ENCODE measurements at regions not wholly inside any gene's neighbourhood (a gene's known extent, or its start where the extent isn't known, plus 50 kb on each side); places are given as distances from the start of the nearest gene placed in this dataset.

- H4K8ac ChIP-seq (ENCODE audit: low read length), result no peak overlapping the region
- H3K4me1 ChIP-seq (ENCODE audit: control insufficient read depth, insufficient read depth, low read depth, low read length), result no peaks in the 10 kb centered on the region
- no peak for DNase-seq
- no peak overlapping the region for H2BK120ac ChIP-seq (ENCODE audit: low read depth, low read length)
- H3K27ac ChIP-seq (ENCODE audit: low read length, poor library complexity, severe bottlenecking), result no peak overlapping the region
- H3K14ac ChIP-seq (ENCODE audit: low read length in 2 of 2), result no peak overlapping the region
- no peaks in the 10 kb centered on the region for H3K9me3 ChIP-seq (ENCODE audit: control insufficient read depth, low read length)
- no peaks in the 10 kb centered on the region for H3K36me3 ChIP-seq (ENCODE audit: control insufficient read depth in 1 of 2, insufficient read depth in 2 of 2, low read depth in 1 of 2, low read length in 2 of 2)
- H4K91ac ChIP-seq (ENCODE audit: low read length), result no peak overlapping the region
- H3K79me1 ChIP-seq (replicated peaks; ENCODE audit: low read length, poor library complexity, severe bottlenecking), result no peaks in the 10 kb centered on the region
- no peak overlapping the region for H2AFZ ChIP-seq (ENCODE audit: low read depth, low read length)
- WGBS, result 100% methylated on average over 1 of the region's 1 CpG
- no peak overlapping the region for H3K18ac ChIP-seq (ENCODE audit: low read depth in 1 of 2, low read length in 2 of 2)
- H3K9ac ChIP-seq (ENCODE audit: low read length), result no peak overlapping the region
- no peak overlapping the region for H2AK5ac ChIP-seq (ENCODE audit: low read length, severe bottlenecking)
- H2BK5ac ChIP-seq (ENCODE audit: low read depth, low read length, poor library complexity, severe bottlenecking), result no peak overlapping the region
- no peak overlapping the region for H2BK12ac ChIP-seq (ENCODE audit: low read length in 2 of 2)
- H3K4me3 ChIP-seq (ENCODE audit: insufficient read depth in 1 of 2, low read depth in 1 of 2, low read length in 2 of 2), result no peak overlapping the region
- H3K4ac ChIP-seq (ENCODE audit: low read depth in 1 of 2, low read length in 2 of 2), result no peak overlapping the region
- no peak overlapping the region for H2BK15ac ChIP-seq (ENCODE audit: low read depth, poor library complexity, severe bottlenecking)
- H3K4me2 ChIP-seq (ENCODE audit: low read length, poor library complexity, severe bottlenecking), result no peak overlapping the region
- no peaks in the 10 kb centered on the region for H3K27me3 ChIP-seq (ENCODE audit: control insufficient read depth in 1 of 2, insufficient read depth in 1 of 2, low read length in 2 of 2)
- no peak overlapping the region for H3K23ac ChIP-seq (ENCODE audit: low read length in 2 of 2)
These were observed 169.0 kb downstream of the ETNK1 start for GRCh38 chr12:22794017-22794416.

- H3K4ac ChIP-seq (ENCODE audit: low read depth in 1 of 2, low read length in 2 of 2), result no peak overlapping the region
- no peak overlapping the region for H3K4me2 ChIP-seq (ENCODE audit: low read length, poor library complexity, severe bottlenecking)
- H2AFZ ChIP-seq (ENCODE audit: low read depth, low read length), result no peak overlapping the region
- no peaks in the 10 kb centered on the region for H3K79me1 ChIP-seq (replicated peaks; ENCODE audit: low read length, poor library complexity, severe bottlenecking)
- H4K8ac ChIP-seq (ENCODE audit: low read length), result no peak overlapping the region
- DNase-seq, result no peak
- no peak overlapping the region for H3K23ac ChIP-seq (ENCODE audit: low read length in 2 of 2)
- no peak overlapping the region for H3K18ac ChIP-seq (ENCODE audit: low read depth in 1 of 2, low read length in 2 of 2)
- no peaks in the 10 kb centered on the region for H3K9me3 ChIP-seq (ENCODE audit: control insufficient read depth, low read length)
- no peak overlapping the region for H3K27ac ChIP-seq (ENCODE audit: low read length, poor library complexity, severe bottlenecking)
- no peaks in the 10 kb centered on the region for H3K36me3 ChIP-seq (ENCODE audit: control insufficient read depth in 1 of 2, insufficient read depth in 2 of 2, low read depth in 1 of 2, low read length in 2 of 2)
- H3K9ac ChIP-seq (ENCODE audit: low read length), result no peak overlapping the region
- H2BK12ac ChIP-seq (ENCODE audit: low read length in 2 of 2), result no peak overlapping the region
- no peak overlapping the region for H3K14ac ChIP-seq (ENCODE audit: low read length in 2 of 2)
- H3K4me1 ChIP-seq (ENCODE audit: control insufficient read depth, insufficient read depth, low read depth, low read length), result no peaks in the 10 kb centered on the region
- H2BK15ac ChIP-seq (ENCODE audit: low read depth, poor library complexity, severe bottlenecking), result no peak overlapping the region
- H2BK5ac ChIP-seq (ENCODE audit: low read depth, low read length, poor library complexity, severe bottlenecking), result no peak overlapping the region
- no peaks in the 10 kb centered on the region for H3K27me3 ChIP-seq (ENCODE audit: control insufficient read depth in 1 of 2, insufficient read depth in 1 of 2, low read length in 2 of 2)
- H4K91ac ChIP-seq (ENCODE audit: low read length), result no peak overlapping the region
- H3K4me3 ChIP-seq (ENCODE audit: insufficient read depth in 1 of 2, low read depth in 1 of 2, low read length in 2 of 2), result no peak overlapping the region
- H2AK5ac ChIP-seq (ENCODE audit: low read length, severe bottlenecking), result no peak overlapping the region
- H2BK120ac ChIP-seq (ENCODE audit: low read depth, low read length), result no peak overlapping the region
- WGBS, result 79% methylated on average over 3 of the region's 4 CpGs
These were observed 172.1 kb downstream of the ETNK1 start for GRCh38 chr12:22796941-22797630.

- H3K9ac ChIP-seq (ENCODE audit: low read length), result no peak overlapping the region
- no peak overlapping the region for H3K18ac ChIP-seq (ENCODE audit: low read depth in 1 of 2, low read length in 2 of 2)
- DNase-seq, result peak; percentile 34
- no peak overlapping the region for H2BK15ac ChIP-seq (ENCODE audit: low read depth, poor library complexity, severe bottlenecking)
- H3K23ac ChIP-seq (ENCODE audit: low read length in 2 of 2), result no peak overlapping the region
- no CpG with 5 or more reads among the region's 2 CpGs for WGBS
- H2AK5ac ChIP-seq (ENCODE audit: low read length, severe bottlenecking), result no peak overlapping the region
- H3K14ac ChIP-seq (ENCODE audit: low read length in 2 of 2), result no peak overlapping the region
- no peak overlapping the region for H3K4me2 ChIP-seq (ENCODE audit: low read length, poor library complexity, severe bottlenecking)
- no peaks in the 10 kb centered on the region for H3K79me1 ChIP-seq (replicated peaks; ENCODE audit: low read length, poor library complexity, severe bottlenecking)
- no peaks in the 10 kb centered on the region for H3K9me3 ChIP-seq (ENCODE audit: control insufficient read depth, low read length)
- H3K4me3 ChIP-seq (ENCODE audit: insufficient read depth in 1 of 2, low read depth in 1 of 2, low read length in 2 of 2), result no peak overlapping the region
- no peak overlapping the region for H2BK5ac ChIP-seq (ENCODE audit: low read depth, low read length, poor library complexity, severe bottlenecking)
- no peaks in the 10 kb centered on the region for H3K36me3 ChIP-seq (ENCODE audit: control insufficient read depth in 1 of 2, insufficient read depth in 2 of 2, low read depth in 1 of 2, low read length in 2 of 2)
- no peak overlapping the region for H2BK12ac ChIP-seq (ENCODE audit: low read length in 2 of 2)
- no peak overlapping the region for H4K91ac ChIP-seq (ENCODE audit: low read length)
- no peak overlapping the region for H3K4ac ChIP-seq (ENCODE audit: low read depth in 1 of 2, low read length in 2 of 2)
- H4K8ac ChIP-seq (ENCODE audit: low read length), result no peak overlapping the region
- H3K27me3 ChIP-seq (ENCODE audit: control insufficient read depth in 1 of 2, insufficient read depth in 1 of 2, low read length in 2 of 2), result no peaks in the 10 kb centered on the region
- no peak overlapping the region for H2BK120ac ChIP-seq (ENCODE audit: low read depth, low read length)
- no peak overlapping the region for H2AFZ ChIP-seq (ENCODE audit: low read depth, low read length)
- no peak overlapping the region for H3K27ac ChIP-seq (ENCODE audit: low read length, poor library complexity, severe bottlenecking)
- H3K4me1 ChIP-seq (ENCODE audit: control insufficient read depth, insufficient read depth, low read depth, low read length), result no peaks in the 10 kb centered on the region
These were observed 172.7 kb downstream of the ETNK1 start for GRCh38 chr12:22797701-22798100.

GRCh38 chr12:22798116-22798515 lies 173.1 kb downstream of the ETNK1 start:
- Histone ChIP-seq H2BK120ac (ENCODE audit: low read depth, low read length) (no peak overlapping the region), H3K27ac (ENCODE audit: low read length, poor library complexity, severe bottlenecking) (no peak overlapping the region), H3K79me1 (replicated peaks; ENCODE audit: low read length, poor library complexity, severe bottlenecking) (no peaks in the 10 kb centered on the region), H2BK12ac (ENCODE audit: low read length in 2 of 2) (no peak overlapping the region), H4K91ac (ENCODE audit: low read length) (no peak overlapping the region), H2BK5ac (ENCODE audit: low read depth, low read length, poor library complexity, severe bottlenecking) (no peak overlapping the region), H3K18ac (ENCODE audit: low read depth in 1 of 2, low read length in 2 of 2) (no peak overlapping the region), H3K9me3 (ENCODE audit: control insufficient read depth, low read length) (no peaks in the 10 kb centered on the region), H3K27me3 (ENCODE audit: control insufficient read depth in 1 of 2, insufficient read depth in 1 of 2, low read length in 2 of 2) (no peaks in the 10 kb centered on the region), H3K9ac (ENCODE audit: low read length) (no peak overlapping the region), H2AK5ac (ENCODE audit: low read length, severe bottlenecking) (no peak overlapping the region), H3K23ac (ENCODE audit: low read length in 2 of 2) (no peak overlapping the region), H3K36me3 (ENCODE audit: control insufficient read depth in 1 of 2, insufficient read depth in 2 of 2, low read depth in 1 of 2, low read length in 2 of 2) (no peaks in the 10 kb centered on the region), H4K8ac (ENCODE audit: low read length) (no peak overlapping the region), H3K4me1 (ENCODE audit: control insufficient read depth, insufficient read depth, low read depth, low read length) (no peaks in the 10 kb centered on the region), H3K4me3 (ENCODE audit: insufficient read depth in 1 of 2, low read depth in 1 of 2, low read length in 2 of 2) (no peak overlapping the region), H3K4ac (ENCODE audit: low read depth in 1 of 2, low read length in 2 of 2) (no peak overlapping the region), H3K4me2 (ENCODE audit: low read length, poor library complexity, severe bottlenecking) (no peak overlapping the region), H3K14ac (ENCODE audit: low read length in 2 of 2) (no peak overlapping the region), H2BK15ac (ENCODE audit: low read depth, poor library complexity, severe bottlenecking) (no peak overlapping the region), H2AFZ (ENCODE audit: low read depth, low read length) (no peak overlapping the region)
- WGBS, result 86% methylated on average over 2 of the region's 3 CpGs
- no peak for DNase-seq

Measured in mesenchymal stem cell (in vitro differentiated cells and primary cell).